ENCODE measurements at regions not wholly inside any gene's neighbourhood (a gene's known extent, or its start where the extent isn't known, plus 50 kb on each side); places are given as distances from the start of the nearest gene placed in this dataset.

DNA sequence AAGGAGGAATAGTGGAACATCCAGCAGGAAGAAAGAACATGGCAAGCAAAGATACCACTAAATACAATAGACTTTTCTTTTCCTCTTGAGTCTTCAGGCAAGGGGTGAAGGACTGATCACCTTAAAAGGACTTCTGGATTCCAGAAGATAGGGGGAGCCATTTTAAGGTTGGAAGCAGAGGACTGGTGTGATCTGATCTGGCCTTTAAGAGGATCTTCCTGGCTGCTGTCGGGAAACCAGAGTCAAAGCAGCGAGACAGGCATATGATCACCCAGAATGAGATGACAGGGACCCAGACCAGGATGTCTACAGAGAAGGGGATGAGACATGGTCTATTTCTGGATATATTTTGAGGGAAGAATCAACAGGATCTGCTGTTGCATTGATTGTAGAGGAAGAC, 558.0 kb downstream of the STK39 start:
- TF ChIP-seq FOXP2 (optimal IDR thresholded peaks at IDR 0.05; ENCODE audit: control extremely low read depth, extremely low read length, insufficient read depth): no peak
- no peak for TF ChIP-seq POLR2AphosphoS5 (IDR thresholded peaks at IDR 0.05; ENCODE audit: borderline replicate concordance, low read depth, low read length)
- no peak for TF ChIP-seq EZH2 (IDR thresholded peaks at IDR 0.05)
